ENCODE measurements at regions not wholly inside any gene's neighbourhood (a gene's known extent, or its start where the extent isn't known, plus 50 kb on each side); places are given as distances from the start of the nearest gene placed in this dataset.

DNA sequence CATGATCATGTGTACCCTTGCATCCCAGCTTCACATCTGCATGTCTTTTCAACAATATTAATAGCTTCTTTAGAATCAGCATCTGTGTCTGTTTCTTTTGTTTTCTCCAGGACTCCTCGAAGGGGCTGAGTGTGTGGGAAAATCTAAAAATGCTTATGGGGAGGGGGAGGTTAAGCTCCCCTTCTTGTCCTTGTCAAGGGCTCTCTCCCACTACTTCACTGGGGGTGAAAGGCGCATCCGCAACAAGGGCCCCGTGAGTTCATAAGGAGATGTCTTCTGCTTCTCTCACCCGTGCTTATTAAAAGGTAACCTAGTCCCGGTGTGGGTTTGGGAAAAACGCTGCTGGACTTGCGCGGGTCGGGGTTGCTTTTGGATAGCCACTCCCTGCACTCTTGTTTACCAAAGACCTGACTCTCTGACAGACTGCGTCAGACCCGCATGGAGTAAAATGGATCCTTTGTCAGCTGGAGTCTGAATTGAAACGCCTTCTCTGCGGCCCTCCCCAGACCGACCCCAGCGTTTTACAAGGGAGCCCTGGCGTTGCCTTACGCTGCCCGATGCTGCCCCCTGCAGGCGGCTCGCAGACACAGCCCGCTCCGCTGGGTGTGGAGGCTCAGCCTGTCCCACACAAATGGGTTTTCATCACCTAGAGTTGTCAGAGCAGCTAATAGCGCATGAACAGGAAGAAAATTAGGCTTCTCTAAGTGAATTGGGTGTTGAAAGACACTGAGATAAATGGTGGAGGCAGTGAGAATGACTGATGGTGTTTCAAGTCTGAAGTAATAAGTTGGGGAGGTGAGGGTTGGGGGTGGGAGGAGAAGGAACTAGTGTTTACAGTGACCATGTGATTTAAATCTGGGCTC lies 53.8 kb downstream of the IER5 start:
- peak; percentile 89 for DNase-seq (ENCODE audit: low spot score)

DNA sequence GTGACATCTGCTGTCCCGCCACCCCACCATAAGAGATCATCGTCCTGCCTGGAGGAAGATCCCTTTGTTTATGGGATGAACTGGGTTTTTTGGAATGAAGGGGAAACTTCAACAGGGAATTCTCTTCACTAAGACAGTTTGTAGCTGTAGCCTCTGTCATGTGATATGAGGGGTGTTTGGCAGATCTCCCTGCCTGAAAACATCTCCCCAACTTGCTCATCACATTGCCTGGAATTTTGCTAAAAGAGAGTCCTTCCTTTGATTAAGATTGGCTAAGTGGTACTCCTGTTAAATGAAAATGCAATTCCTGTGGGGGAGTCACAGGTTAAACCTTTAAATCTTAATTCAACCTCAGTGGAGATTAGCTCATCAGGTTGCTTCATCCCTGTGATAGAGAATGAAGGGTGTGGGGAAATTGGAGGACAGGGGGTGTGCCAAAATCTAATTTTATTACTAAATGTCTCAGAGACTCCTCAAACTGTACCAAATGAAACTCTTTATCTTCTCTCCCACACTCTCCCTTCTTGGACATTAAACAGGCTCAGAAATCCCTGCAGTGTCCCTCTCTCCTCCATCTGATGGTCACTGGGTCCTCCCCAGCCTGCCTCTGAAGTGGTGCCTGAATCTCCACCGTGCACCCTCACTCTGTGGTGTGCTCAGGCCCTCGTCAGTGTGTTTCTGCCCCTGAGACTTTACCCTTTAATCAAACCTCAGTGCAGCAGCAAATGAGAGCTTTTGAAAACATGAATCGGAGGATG lies 54.8 kb downstream of the IER5 start:
- no peak for DNase-seq (ENCODE audit: low spot score)

- DNase-seq (ENCODE audit: low spot score): no peak
Observed at GRCh38 chr1:181144238-181144637, 55.7 kb downstream of the IER5 start.

DNA sequence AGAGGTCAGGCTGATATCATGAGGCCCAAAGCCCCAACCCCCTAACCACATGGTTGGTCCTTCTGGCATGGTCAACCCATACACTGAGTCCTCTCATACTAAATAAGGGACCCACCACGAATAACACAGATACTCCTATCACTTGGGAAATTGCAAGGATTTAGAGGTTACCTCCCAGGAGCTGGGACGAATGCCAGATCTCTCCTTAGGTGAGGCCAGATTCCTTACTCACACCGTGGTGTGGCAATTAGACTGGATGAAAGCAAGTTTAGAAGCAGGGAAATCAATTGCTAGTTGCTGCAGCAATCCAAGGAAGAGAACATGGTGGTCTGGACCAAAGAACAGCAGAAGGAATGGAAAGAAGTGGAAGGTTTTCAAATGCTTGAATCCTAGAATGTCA lies 60.1 kb downstream of the IER5 start:
- no peak for DNase-seq (ENCODE audit: low spot score)

GRCh38 chr1:181149326-181150125 lies 61.0 kb downstream of the IER5 start:
- no peak for DNase-seq (ENCODE audit: low spot score)

GRCh38 chr1:181150273-181150672 lies 61.8 kb downstream of the IER5 start:
- DNase-seq (ENCODE audit: low spot score): no peak

DNA sequence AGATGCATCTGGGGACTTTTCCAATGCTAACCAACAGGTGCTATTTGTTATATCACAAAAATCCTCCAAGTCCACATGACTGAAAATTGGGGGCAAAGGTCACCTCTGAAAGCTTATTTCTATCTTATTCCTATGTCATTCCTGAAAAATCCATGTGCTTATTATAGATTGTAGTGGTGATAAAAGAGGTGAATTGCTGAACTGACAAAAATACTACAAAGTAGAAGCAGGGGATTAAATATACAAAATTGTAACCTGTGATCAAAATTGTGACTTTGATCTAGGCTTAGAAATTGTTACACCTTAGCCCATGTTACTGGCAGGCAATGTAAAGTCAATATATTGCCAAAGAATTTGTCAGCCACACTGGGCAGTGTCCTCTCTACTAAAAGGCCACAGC lies 62.3 kb downstream of the IER5 start:
- DNase-seq (ENCODE audit: low spot score): no peak

- peak; percentile 63 for DNase-seq (ENCODE audit: low spot score)
Observed at GRCh38 chr1:181151378-181152326, 63.2 kb downstream of the IER5 start.

DNA sequence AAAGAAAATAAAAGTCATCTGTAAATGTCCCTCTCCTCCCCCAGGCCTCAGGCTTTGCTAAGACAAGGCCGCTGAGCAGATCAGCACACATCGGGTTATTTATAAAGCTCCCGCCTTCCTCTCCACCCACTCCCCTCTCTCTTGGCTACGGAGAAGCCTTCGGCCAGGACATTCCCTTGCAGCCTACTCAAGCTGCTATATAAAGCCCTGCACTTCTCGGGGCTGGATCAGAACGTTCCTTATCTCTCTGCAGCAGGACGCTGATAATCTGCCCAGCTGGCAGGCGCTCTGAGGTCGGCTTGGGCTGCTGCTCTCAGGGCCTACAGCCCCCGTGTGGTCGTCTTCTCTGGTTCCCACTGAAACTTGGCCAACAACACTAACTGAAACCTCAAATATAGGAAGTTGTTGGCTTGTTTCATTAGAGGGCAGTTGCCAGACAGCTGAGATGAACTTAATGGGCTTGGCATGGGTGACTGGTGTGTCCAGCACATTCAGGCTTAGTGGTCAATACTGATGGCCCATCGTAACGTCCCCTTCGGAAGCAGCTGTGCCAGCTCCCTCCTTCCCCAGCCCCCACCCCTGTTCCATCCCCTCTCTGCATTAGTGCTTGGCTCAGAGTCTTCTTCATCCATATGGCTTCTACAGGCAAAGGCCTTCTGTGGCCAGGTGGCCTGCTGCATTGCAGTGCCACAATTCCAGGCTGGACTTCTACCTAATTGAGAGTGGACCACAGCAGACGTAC lies 64.6 kb downstream of the IER5 start:
- DNase-seq (ENCODE audit: low spot score): peak; percentile 98

GRCh38 chr1:181153634-181153961 lies 65.1 kb downstream of the IER5 start:
- no peak for DNase-seq (ENCODE audit: low spot score)

- no peak for DNase-seq (ENCODE audit: low spot score)
Observed at GRCh38 chr1:181155339-181155738, 66.8 kb downstream of the IER5 start.

GRCh38 chr1:181159451-181160140 lies 71.1 kb downstream of the IER5 start:
- DNase-seq (ENCODE audit: low spot score): no peak

DNA sequence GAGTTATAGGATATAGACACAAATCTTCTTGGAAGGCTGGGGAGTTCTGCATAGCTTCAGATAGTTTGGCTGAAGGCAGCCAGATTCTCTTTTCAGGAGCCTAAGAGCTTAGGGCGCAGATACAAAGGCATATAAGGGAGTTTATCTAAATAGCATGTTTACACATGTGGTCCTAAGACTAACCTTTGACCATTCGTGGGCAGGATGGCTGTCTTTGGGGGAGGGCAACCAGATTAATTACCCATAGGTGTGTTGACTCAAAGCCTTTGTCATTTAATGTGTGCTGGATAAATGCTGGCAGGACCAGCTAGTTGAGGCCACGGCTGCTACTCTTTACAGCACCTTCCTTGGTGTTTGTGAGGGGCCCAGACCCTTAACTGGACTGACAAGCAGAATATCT lies 71.8 kb downstream of the IER5 start:
- peak; percentile 72 for DNase-seq (ENCODE audit: low spot score)

- DNase-seq (ENCODE audit: low spot score): no peak
Observed at GRCh38 chr1:181160998-181161870, 72.7 kb downstream of the IER5 start.

DNA sequence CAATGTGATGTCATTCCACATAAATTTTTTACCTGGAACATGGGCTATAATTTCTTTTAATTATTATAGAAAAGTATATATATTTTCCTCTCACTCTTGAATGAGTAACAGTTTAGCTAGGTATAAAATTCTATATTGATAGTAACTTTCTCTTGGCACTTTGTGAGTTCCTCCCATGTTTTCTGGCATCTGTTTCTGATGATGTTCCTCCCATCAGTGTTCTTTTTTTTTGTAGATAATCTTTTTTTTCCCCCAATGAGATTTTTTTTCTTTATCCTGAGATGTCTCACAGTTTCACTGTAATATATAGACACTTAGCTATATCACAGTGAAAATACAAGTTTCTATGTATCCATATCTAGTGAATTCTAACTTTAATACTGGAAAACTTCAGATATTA lies 75.2 kb downstream of the IER5 start:
- DNase-seq (ENCODE audit: low spot score): no peak

DNA sequence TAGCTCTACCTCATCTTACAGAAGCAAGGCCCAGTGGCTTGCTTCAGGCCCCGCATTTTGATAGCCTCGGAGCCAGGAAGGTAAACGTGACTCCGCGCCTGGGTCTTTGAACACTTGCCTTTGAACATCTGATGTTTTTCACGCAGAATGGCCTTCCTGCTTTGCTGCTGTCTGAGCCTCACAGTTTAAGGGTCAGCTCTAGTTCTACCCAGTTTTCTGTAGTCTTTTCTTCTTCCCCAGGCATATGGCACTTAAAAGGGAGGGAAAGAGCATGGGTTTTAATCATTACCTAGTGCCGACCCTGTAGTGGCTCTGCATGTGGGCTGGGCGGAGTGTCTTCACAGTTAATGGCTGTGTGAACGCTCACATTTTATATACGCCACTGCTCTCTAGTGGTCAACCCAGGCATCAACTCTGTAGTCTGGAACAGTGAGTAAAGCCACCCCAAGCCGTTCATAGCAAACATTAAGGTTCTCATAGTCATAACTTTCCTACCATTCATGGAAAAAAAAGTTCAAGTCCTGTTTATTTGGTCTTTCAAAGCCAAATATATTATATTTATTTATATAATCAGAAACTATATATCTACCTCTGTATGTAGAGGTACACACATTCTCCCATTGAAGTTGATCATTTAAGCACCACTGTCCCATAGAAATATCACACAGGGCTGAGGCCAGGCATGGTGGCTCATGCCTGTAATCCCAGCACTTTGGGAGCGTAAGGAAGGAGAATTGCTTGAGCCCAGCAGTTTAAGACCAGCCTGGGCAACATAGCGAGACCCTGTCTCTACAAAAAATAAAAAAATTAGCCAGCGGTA lies 78.1 kb downstream of the IER5 start:
- DNase-seq (ENCODE audit: low spot score): peak; percentile 89

GRCh38 chr1:181169281-181169865 lies 80.9 kb downstream of the IER5 start:
- no peak for DNase-seq (ENCODE audit: low spot score)

GRCh38 chr1:181170194-181170593 lies 81.7 kb downstream of the IER5 start:
- no peak for DNase-seq (ENCODE audit: low spot score)

All from umbilical cord (tissue), 1 donor.